GM12878 (cell line): ENCODE measurements at regions not wholly inside any gene's neighbourhood (a gene's known extent, or its start where the extent isn't known, plus 50 kb on each side); places are given as distances from the start of the nearest gene placed in this dataset.
"Not testable (repeated sequence)": the region's sequence is repeated elsewhere in the genome, so short reads cannot be mapped to it uniquely, and the experiment has no call there.

Experiments
- ATAC-seq: fragments of 200-7000 bp; cut with Tn5 transposase; 3 replicates; pipeline ENCODE4 v1.9.1; 2020; ENCODE audit warnings: mild to moderate bottlenecking, moderate library complexity
- BruUV-seq: library from RNA; stranded (reverse); fragments of 400-500 nt; replicated peaks from 2 replicates; lab custom pipeline; 2021; lab: Mats Ljungman, UMichigan
- CTCF ChIA-PET: fragments of 300-600 bp; sonication (Branson Sonifier 250); formaldehyde crosslinking; extraction: SDS; loops from one replicate; lab custom pipeline; 2021; ENCODE audit warnings: inconsistent platforms; lab: Yijun Ruan, JAX
- POLR2A ChIA-PET: fragments of 350-600 bp; formaldehyde crosslinking; extraction: SDS; loops from one replicate; lab custom pipeline; 2021; ENCODE audit warnings: inconsistent platforms; lab: Charles Lee
- RAD21 ChIA-PET: fragments of 300-600 bp; sonication (Branson Sonifier 250); formaldehyde crosslinking; loops from one replicate; lab custom pipeline; 2023; ENCODE audit warnings: antibody characterized with exemption; ENCODE audit not compliant: unreplicated experiment; lab: Charles Lee
- SMC1A ChIA-PET: fragments of 300-600 bp; sonication (Branson Sonifier 250); formaldehyde crosslinking; loops from one replicate; lab custom pipeline; 2023; ENCODE audit not compliant: unreplicated experiment, uncharacterized antibody; lab: Charles Lee
- DNase-seq: peaks from one replicate; pipeline ENCODE4 v3.0.0-alpha.2; 2011; ENCODE audit warnings: low read depth, low spot score
- FAIRE-seq: peaks from 3 replicates; lab custom pipeline; 2011; peaks lifted over from hg19 to GRCh38; lab: Jason Lieb, UNC
- H2AFZ ChIP-seq: 2 replicates; pipeline ENCODE4 v1.6.0; 2011; ENCODE audit warnings: low read depth, low read length, control low read depth; ENCODE audit not compliant: control insufficient read depth
- H3K27ac ChIP-seq: 2 replicates; pipeline ENCODE4 v1.5.1; 2011; ENCODE audit warnings: control low read depth; ENCODE audit not compliant: control insufficient read depth, insufficient read depth
- H3K27me3 ChIP-seq, 2 experiments: replicated peaks in 1 of 2; 2 replicates each; pipeline versions ENCODE4 v1.6.0 to v1.6.1; 2011; ENCODE audit warnings: low read length in 1 of 2; ENCODE audit not compliant: control insufficient read depth in 2 of 2, insufficient read depth in 2 of 2
- H3K36me3 ChIP-seq, 2 experiments: 2 replicates each; pipeline ENCODE4 v1.5.1; 2011; ENCODE audit warnings: low read length in 1 of 2; ENCODE audit not compliant: control insufficient read depth in 2 of 2, insufficient read depth in 2 of 2
- H3K4me1 ChIP-seq: 2 replicates; pipeline ENCODE4 v1.6.1; 2011; ENCODE audit warnings: mild to moderate bottlenecking, low read length, moderate library complexity, mixed read lengths; ENCODE audit not compliant: control insufficient read depth, insufficient read depth
- H3K4me2 ChIP-seq: 2 replicates; pipeline ENCODE4 v1.6.0; 2011; ENCODE audit warnings: control low read depth; ENCODE audit not compliant: control insufficient read depth, insufficient read depth
- H3K4me3 ChIP-seq: fragments of 200-600 bp; sonication (generic); 2 replicates; pipeline ENCODE4 v1.5.1; 2016
- H3K79me2 ChIP-seq: 2 replicates; pipeline ENCODE4 v1.6.0; 2011; ENCODE audit warnings: low read length; ENCODE audit not compliant: control insufficient read depth, insufficient read depth
- H3K9ac ChIP-seq: 2 replicates; pipeline ENCODE4 v1.8.0; 2011; ENCODE audit warnings: low read length, control low read depth, mixed read lengths; ENCODE audit not compliant: control insufficient read depth, insufficient read depth
- H3K9me3 ChIP-seq: replicated peaks from 3 replicates; pipeline ENCODE4 v1.5.1; 2011; ENCODE audit warnings: mild to moderate bottlenecking, low read length; ENCODE audit not compliant: control insufficient read depth, insufficient read depth
- H4K20me1 ChIP-seq: 2 replicates; pipeline ENCODE4 v1.6.0; 2011; ENCODE audit not compliant: control insufficient read depth, insufficient read depth
- WGBS: methylation state at CpG from one replicate; pipeline ENCODE4 v1.1.6; 2016; ENCODE audit warnings: low lambda C conversion rate; ENCODE audit not compliant: insufficient replicate concordance, insufficient coverage; ENCODE audit errors: missing lambda C conversion rate; 5-methylcytosine and 5-hydroxymethylcytosine counted together
- in situ Hi-C: fragments of 300-500 bp; cut with MboI; formaldehyde crosslinking; loops from 9 replicates; pipeline ENCODE4 v1.14.3; 2018; ENCODE audit warnings: mixed read lengths
- intact Hi-C: fragments of 100-400 bp; cut with micrococcal nuclease; formaldehyde crosslinking; loops from one replicate; pipeline ENCODE4 v1.14.2; 2022; ENCODE audit not compliant: unreplicated experiment

GRCh38 chr21:9769718-9770690 lies 751.4 kb upstream of the TPTE start:
- in situ Hi-C loops, POLR2A ChIA-PET, H2AFZ ChIP-seq, H3K4me2 ChIP-seq, H3K27ac ChIP-seq, H3K4me1 ChIP-seq, H4K20me1 ChIP-seq, SMC1A ChIA-PET, DNase-seq, intact Hi-C loops, H3K79me2 ChIP-seq, FAIRE-seq, BruUV-seq, RAD21 ChIA-PET, H3K27me3 ChIP-seq, H3K9me3 ChIP-seq, H3K9ac ChIP-seq, CTCF ChIA-PET, ATAC-seq, H3K4me3 ChIP-seq, H3K36me3 ChIP-seq: not testable (repeated sequence)
- WGBS = 29% methylated on average over 17 of the region's 17 CpGs

- H2AFZ ChIP-seq, H3K79me2 ChIP-seq, H3K4me1 ChIP-seq, RAD21 ChIA-PET, H3K27me3 ChIP-seq, CTCF ChIA-PET, H3K36me3 ChIP-seq, BruUV-seq, H4K20me1 ChIP-seq, SMC1A ChIA-PET, H3K4me2 ChIP-seq, H3K9me3 ChIP-seq, in situ Hi-C loops, intact Hi-C loops, H3K9ac ChIP-seq, H3K4me3 ChIP-seq, DNase-seq, ATAC-seq, H3K27ac ChIP-seq, POLR2A ChIA-PET, FAIRE-seq: not testable (repeated sequence)
- 25% methylated on average over 17 of the region's 17 CpGs for WGBS
Measured at GRCh38 chr21:9771466-9772347, 749.7 kb upstream of the TPTE start.
